K562 (cell line): ENCODE measurements at regions not wholly inside any gene's neighbourhood (a gene's known extent, or its start where the extent isn't known, plus 50 kb on each side); places are given as distances from the start of the nearest gene placed in this dataset.

Experiments used
- ATAC-seq: fragments of 200-7000 bp; cut with Tn5 transposase; 3 replicates; pipeline ENCODE4 v1.9.1; 2020; ENCODE audit warnings: moderate library complexity
- BruUV-seq: library from RNA; stranded (reverse); fragments of 400-500 nt; replicated peaks from 2 replicates; lab custom pipeline; 2021; lab: Mats Ljungman, UMichigan
- CTCF ChIA-PET: fragments of 300-600 bp; formaldehyde crosslinking; extraction: SDS; loops from one replicate; lab custom pipeline; 2021; ENCODE audit warnings: low intra/inter-chr PET ratio; lab: Yijun Ruan, JAX
- POLR2A ChIA-PET: fragments of 300-600, 350-650 bp; sonication (Branson Sonifier 250); formaldehyde crosslinking; extraction: SDS; loops from one replicate; lab custom pipeline; 2021; ENCODE audit warnings: antibody characterized with exemption, inconsistent platforms; lab: Yijun Ruan, JAX
- DNase-seq, 4 experiments: peaks; one replicate each; pipeline versions ENCODE4 v3.0.0 to v3.0.0-alpha.2; 2011 to 2018; ENCODE audit warnings: low spot score in 3 of 4, mixed read lengths in 3 of 4; ENCODE audit errors: extremely low read depth in 1 of 4
- FAIRE-seq: peaks from 2 replicates; lab custom pipeline; 2011; peaks lifted over from hg19 to GRCh38; lab: Jason Lieb, UNC
- H2AFZ ChIP-seq: 2 replicates; pipeline ENCODE4 v1.6.0; 2011; ENCODE audit warnings: low read depth, low read length, control low read depth, inconsistent platforms
- H3K27ac ChIP-seq: fragments of 200-600 bp; 3 replicates; pipeline ENCODE4 v1.8.0; 2011; ENCODE audit warnings: low read depth, mild to moderate bottlenecking, control low read depth, inconsistent platforms, low read length, moderate library complexity, mixed read lengths; ENCODE audit errors: extremely low read depth
- H3K27me3 ChIP-seq, 2 experiments: fragments of 300-600 bp in 1 of 2; 2 replicates in 1 of 2; 3 replicates in 1 of 2; pipeline versions ENCODE4 v1.6.0 to v1.8.0; 2011; ENCODE audit warnings: inconsistent platforms in 2 of 2, low read length in 2 of 2, mild to moderate bottlenecking in 1 of 2, mixed read lengths in 1 of 2, moderate library complexity in 1 of 2; ENCODE audit not compliant: control insufficient read depth in 2 of 2, insufficient read depth in 2 of 2
- H3K36me3 ChIP-seq: fragments of 300-600 bp; 3 replicates; pipeline ENCODE4 v1.8.0; 2011; ENCODE audit warnings: mild to moderate bottlenecking, low read length, inconsistent platforms; ENCODE audit not compliant: control insufficient read depth, insufficient read depth
- H3K4me1 ChIP-seq, 2 experiments: fragments of 200-600 bp in 1 of 2; replicated peaks in 1 of 2; 2 replicates in 1 of 2; 3 replicates in 1 of 2; pipeline versions ENCODE4 v1.5.1 to v1.8.0; 2011; ENCODE audit warnings: inconsistent platforms in 2 of 2, low read length in 2 of 2, mild to moderate bottlenecking in 1 of 2, mixed read lengths in 1 of 2, moderate library complexity in 1 of 2; ENCODE audit not compliant: control insufficient read depth in 2 of 2, insufficient read depth in 2 of 2
- H3K4me2 ChIP-seq: 2 replicates; pipeline ENCODE4 v1.6.1; 2011; ENCODE audit warnings: low read length, control low read depth, inconsistent platforms, mixed read lengths; ENCODE audit not compliant: insufficient read depth
- H3K4me3 ChIP-seq: fragments of 200-600 bp; sonication (generic), shearing (Covaris generic); 2 replicates; pipeline ENCODE4 v1.5.1; 2016; ENCODE audit warnings: control low read depth, inconsistent platforms
- H3K79me2 ChIP-seq: fragments of 200-600 bp; 3 replicates; pipeline ENCODE4 v1.8.0; 2011; ENCODE audit warnings: low read length, inconsistent platforms; ENCODE audit not compliant: control insufficient read depth, insufficient read depth
- H3K9ac ChIP-seq, 2 experiments: 2 replicates each; pipeline versions ENCODE4 v1.6.0 to v1.6.1; 2011; ENCODE audit warnings: low read depth in 2 of 2, low read length in 2 of 2, control low read depth in 1 of 2, inconsistent platforms in 1 of 2, mild to moderate bottlenecking in 1 of 2, mixed read lengths in 1 of 2; ENCODE audit not compliant: insufficient read depth in 1 of 2
- H3K9me1 ChIP-seq: one replicate; pipeline ENCODE4 v1.6.0; 2011; ENCODE audit warnings: inconsistent platforms, mild to moderate bottlenecking, low read length, moderate library complexity; ENCODE audit not compliant: control insufficient read depth, insufficient read depth
- H3K9me3 ChIP-seq: replicated peaks from 2 replicates; pipeline ENCODE4 v1.5.1; 2011; ENCODE audit warnings: low read depth, low read length, inconsistent platforms; ENCODE audit not compliant: control insufficient read depth, insufficient read depth
- H4K20me1 ChIP-seq: replicated peaks from 2 replicates; pipeline ENCODE4 v1.6.1; 2011; ENCODE audit warnings: low read length, inconsistent platforms, mixed read lengths; ENCODE audit not compliant: control insufficient read depth, insufficient read depth
- ADNP ChIP-seq: fragments of 200-800 bp; sonication (Bioruptor generic); IDR thresholded peaks from 2 replicates; pipeline ENCODE4 v1.6.1; 2016; ENCODE audit warnings: missing genetic modification characterization, missing compliant biosample characterization
- ATF7 ChIP-seq: fragments of 450-650 bp; IDR thresholded peaks from 2 replicates; pipeline ENCODE4 v1.7.1; 2014; ENCODE audit warnings: mild to moderate bottlenecking, moderate library complexity
- EWSR1 ChIP-seq: fragments of 450-650 bp; IDR thresholded peaks from 2 replicates; pipeline ENCODE4 v1.6.1; 2018; ENCODE audit warnings: borderline replicate concordance, mild to moderate bottlenecking, low read depth, moderate library complexity; ENCODE audit not compliant: partially characterized antibody
- NKRF ChIP-seq: fragments of 450-650 bp; IDR thresholded peaks from 2 replicates; pipeline ENCODE4 v1.6.1; 2016; ENCODE audit warnings: borderline replicate concordance
- PREB ChIP-seq: sonication (generic); formaldehyde crosslinking; IDR thresholded peaks from 2 replicates; pipeline ENCODE4 v1.8.1; 2023; ENCODE audit warnings: mild to moderate bottlenecking, missing genetic modification reagents
- RREB1 ChIP-seq: fragments of 250-450 bp; sonication (Bioruptor Pico); IDR thresholded peaks from 2 replicates; pipeline ENCODE4 v1.4.0; 2020
- TCF15 ChIP-seq: fragments of 250-450 bp; sonication (Bioruptor Pico); IDR thresholded peaks from 2 replicates; pipeline ENCODE4 v1.8.0; 2022; ENCODE audit warnings: moderate library complexity, mild to moderate bottlenecking, inconsistent platforms
- WGBS: fragments of 100-300 bp; shearing (Covaris generic); methylation state at CpG from one replicate; pipeline ENCODE4 v1.1.6; 2016; ENCODE audit warnings: low coverage, mixed read lengths; ENCODE audit not compliant: insufficient coverage; ENCODE audit errors: missing lambda C conversion rate; 5-methylcytosine and 5-hydroxymethylcytosine counted together
- in situ Hi-C: fragments of 300-500 bp; cut with MboI; formaldehyde crosslinking; loops from 4 replicates; pipeline ENCODE4 v1.15.0; 2018; ENCODE audit warnings: inconsistent platforms, mixed read lengths
- intact Hi-C: fragments of 100-400 bp; cut with micrococcal nuclease; formaldehyde crosslinking; loops from 2 replicates; pipeline ENCODE4 v1.14.2; 2022
- TF ChIP-seq, protein P1 (sequence below): fragments of 450-650 bp; formaldehyde crosslinking; conservative IDR thresholded peaks from 2 replicates; pipeline ENCODE4 v1.4.0; 2022; ENCODE audit warnings: mild to moderate bottlenecking, missing genetic modification characterization

DNA sequence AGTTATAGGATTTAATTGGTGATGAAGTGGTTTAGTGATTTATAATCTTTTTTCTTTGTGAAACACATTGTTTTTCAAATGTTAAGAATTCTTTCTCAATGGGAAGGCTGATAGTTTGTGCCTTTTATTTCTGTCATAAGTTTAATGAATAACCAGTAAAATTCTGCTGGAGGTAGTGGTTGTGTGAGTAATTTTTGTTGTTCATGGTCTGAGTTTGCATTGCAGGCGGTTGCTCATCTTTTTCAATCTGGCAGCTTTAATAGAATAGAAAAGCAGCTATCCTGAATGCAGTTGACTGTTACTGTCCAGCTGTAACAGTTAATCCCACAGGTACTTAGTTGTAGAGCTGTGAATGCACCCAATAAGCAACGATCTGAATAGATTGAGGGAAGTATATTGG, 215.6 kb upstream of the AFF2 start:
- CTCF ChIA-PET = no interaction called here
- intact Hi-C loops (no loop called here), in situ Hi-C loops (no loop called here)
- Histone ChIP-seq H3K9me1 (no peaks in the 10 kb centered on the region), H3K9me3 (no peaks in the 10 kb centered on the region), H2AFZ (no peak overlapping the region), H3K27me3 (no peaks in the 10 kb centered on the region), H3K36me3 (no peaks in the 10 kb centered on the region), H3K4me3 (no peak overlapping the region), H3K4me2 (no peak overlapping the region), H4K20me1 (no peaks in the 10 kb centered on the region), H3K9ac (no peak overlapping the region), H3K79me2 (no peaks in the 10 kb centered on the region), H3K4me1 (no peaks in the 10 kb centered on the region), H3K27ac (no peak overlapping the region)
- 0% methylated on average over 2 of the region's 2 CpGs for WGBS
- FAIRE-seq = no peak
- DNase-seq = no peak
- BruUV-seq = no TSS peak
- ATAC-seq = no peak
- POLR2A ChIA-PET = no interaction called here
- no peak for TF ChIP-seq RREB1 (CRISPR knock-in tag)
- TF ChIP-seq TCF15 (CRISPR knock-in tag) = no peak
- TF ChIP-seq ATF7 = no peak
- no peak for TF ChIP-seq NKRF
- TF ChIP-seq, protein P1, sequence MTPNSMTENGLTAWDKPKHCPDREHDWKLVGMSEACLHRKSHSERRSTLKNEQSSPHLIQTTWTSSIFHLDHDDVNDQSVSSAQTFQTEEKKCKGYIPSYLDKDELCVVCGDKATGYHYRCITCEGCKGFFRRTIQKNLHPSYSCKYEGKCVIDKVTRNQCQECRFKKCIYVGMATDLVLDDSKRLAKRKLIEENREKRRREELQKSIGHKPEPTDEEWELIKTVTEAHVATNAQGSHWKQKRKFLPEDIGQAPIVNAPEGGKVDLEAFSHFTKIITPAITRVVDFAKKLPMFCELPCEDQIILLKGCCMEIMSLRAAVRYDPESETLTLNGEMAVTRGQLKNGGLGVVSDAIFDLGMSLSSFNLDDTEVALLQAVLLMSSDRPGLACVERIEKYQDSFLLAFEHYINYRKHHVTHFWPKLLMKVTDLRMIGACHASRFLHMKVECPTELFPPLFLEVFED = no peak
- TF ChIP-seq ADNP (tag) = no peak
- TF ChIP-seq PREB (CRISPR knock-in tag) = no peak
- no peak for TF ChIP-seq EWSR1
